ENCODE measurements at regions not wholly inside any gene's neighbourhood (a gene's known extent, or its start where the extent isn't known, plus 50 kb on each side); places are given as distances from the start of the nearest gene placed in this dataset.

- TF ChIP-seq, protein P1, sequence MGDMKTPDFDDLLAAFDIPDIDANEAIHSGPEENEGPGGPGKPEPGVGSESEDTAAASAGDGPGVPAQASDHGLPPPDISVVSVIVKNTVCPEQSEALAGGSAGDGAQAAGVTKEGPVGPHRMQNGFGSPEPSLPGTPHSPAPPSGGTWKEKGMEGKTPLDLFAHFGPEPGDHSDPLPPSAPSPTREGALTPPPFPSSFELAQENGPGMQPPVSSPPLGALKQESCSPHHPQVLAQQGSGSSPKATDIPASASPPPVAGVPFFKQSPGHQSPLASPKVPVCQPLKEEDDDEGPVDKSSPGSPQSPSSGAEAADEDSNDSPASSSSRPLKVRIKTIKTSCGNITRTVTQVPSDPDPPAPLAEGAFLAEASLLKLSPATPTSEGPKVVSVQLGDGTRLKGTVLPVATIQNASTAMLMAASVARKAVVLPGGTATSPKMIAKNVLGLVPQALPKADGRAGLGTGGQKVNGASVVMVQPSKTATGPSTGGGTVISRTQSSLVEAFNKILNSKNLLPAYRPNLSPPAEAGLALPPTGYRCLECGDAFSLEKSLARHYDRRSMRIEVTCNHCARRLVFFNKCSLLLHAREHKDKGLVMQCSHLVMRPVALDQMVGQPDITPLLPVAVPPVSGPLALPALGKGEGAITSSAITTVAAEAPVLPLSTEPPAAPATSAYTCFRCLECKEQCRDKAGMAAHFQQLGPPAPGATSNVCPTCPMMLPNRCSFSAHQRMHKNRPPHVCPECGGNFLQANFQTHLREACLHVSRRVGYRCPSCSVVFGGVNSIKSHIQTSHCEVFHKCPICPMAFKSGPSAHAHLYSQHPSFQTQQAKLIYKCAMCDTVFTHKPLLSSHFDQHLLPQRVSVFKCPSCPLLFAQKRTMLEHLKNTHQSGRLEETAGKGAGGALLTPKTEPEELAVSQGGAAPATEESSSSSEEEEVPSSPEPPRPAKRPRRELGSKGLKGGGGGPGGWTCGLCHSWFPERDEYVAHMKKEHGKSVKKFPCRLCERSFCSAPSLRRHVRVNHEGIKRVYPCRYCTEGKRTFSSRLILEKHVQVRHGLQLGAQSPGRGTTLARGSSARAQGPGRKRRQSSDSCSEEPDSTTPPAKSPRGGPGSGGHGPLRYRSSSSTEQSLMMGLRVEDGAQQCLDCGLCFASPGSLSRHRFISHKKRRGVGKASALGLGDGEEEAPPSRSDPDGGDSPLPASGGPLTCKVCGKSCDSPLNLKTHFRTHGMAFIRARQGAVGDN (CRISPR knock-in tag; IDR thresholded peaks at IDR 0.05) = 0 out of 2 replicates have a peak, but pooled peaks have one; percentile 28
- no peak for TF ChIP-seq MZF1 (CRISPR knock-in tag; IDR thresholded peaks at IDR 0.05; ENCODE audit: borderline replicate concordance)
- no peak for TF ChIP-seq ZNF883 (CRISPR knock-in tag; IDR thresholded peaks at IDR 0.05; ENCODE audit: not compliant biosample characterization)
- TF ChIP-seq MAF1 (CRISPR knock-in tag; IDR thresholded peaks at IDR 0.05; ENCODE audit: borderline replicate concordance) = no peak
- TF ChIP-seq UBTF (CRISPR knock-in tag; IDR thresholded peaks at IDR 0.05) = peak; percentile 15; the same call in 1 of the 2 replicates
- no peak for TF ChIP-seq FOXJ3 (CRISPR knock-in tag; IDR thresholded peaks at IDR 0.05; ENCODE audit: borderline replicate concordance)
- no peak for TF ChIP-seq IRF1 (CRISPR knock-in tag; IDR thresholded peaks at IDR 0.05; ENCODE audit: low read depth)
- TF ChIP-seq, protein P2, sequence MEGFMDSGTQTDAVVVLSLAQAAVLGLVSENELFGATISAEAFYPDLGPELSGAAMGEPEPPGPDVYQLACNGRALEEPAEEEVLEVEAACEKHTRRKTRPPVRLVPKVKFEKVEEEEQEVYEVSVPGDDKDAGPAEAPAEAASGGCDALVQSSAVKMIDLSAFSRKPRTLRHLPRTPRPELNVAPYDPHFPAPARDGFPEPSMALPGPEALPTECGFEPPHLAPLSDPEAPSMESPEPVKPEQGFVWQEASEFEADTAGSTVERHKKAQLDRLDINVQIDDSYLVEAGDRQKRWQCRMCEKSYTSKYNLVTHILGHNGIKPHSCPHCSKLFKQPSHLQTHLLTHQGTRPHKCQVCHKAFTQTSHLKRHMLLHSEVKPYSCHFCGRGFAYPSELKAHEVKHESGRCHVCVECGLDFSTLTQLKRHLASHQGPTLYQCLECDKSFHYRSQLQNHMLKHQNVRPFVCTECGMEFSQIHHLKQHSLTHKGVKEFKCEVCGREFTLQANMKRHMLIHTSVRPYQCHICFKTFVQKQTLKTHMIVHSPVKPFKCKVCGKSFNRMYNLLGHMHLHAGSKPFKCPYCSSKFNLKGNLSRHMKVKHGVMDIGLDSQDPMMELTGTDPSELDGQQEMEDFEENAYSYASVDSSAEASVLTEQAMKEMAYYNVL (CRISPR knock-in tag; IDR thresholded peaks at IDR 0.05; ENCODE audit: borderline replicate concordance) = no peak
- TF ChIP-seq TCF7L2 (IDR thresholded peaks at IDR 0.05; ENCODE audit: low read depth, low read length) = no peak
- no peak for TF ChIP-seq RAD21 (CRISPR knock-in tag; IDR thresholded peaks at IDR 0.05)
- no peak for TF ChIP-seq ZNF691 (CRISPR knock-in tag; IDR thresholded peaks at IDR 0.05; ENCODE audit: borderline replicate concordance, low read depth)
- no peak for TF ChIP-seq MAFF (IDR thresholded peaks at IDR 0.05; ENCODE audit: low read depth, low read length)
- no peak for TF ChIP-seq CHCHD3 (CRISPR knock-in tag; IDR thresholded peaks at IDR 0.05)
- TF ChIP-seq ZNF446 (CRISPR knock-in tag; IDR thresholded peaks at IDR 0.05) = no peak
- no peak for TF ChIP-seq ZBTB49 (CRISPR knock-in tag; IDR thresholded peaks at IDR 0.05; ENCODE audit: borderline replicate concordance)
Observed at GRCh38 chr22:25403811-25404471, 160.5 kb upstream of the GRK3 start (continued).

Data from HepG2 (cell line).